Subcutaneous abdominal adipose tissue (tissue), 5 donors: ENCODE measurements at regions not wholly inside any gene's neighbourhood (a gene's known extent, or its start where the extent isn't known, plus 50 kb on each side); places are given as distances from the start of the nearest gene placed in this dataset.
"Not testable (repeated sequence)": the region's sequence is repeated elsewhere in the genome, so short reads cannot be mapped to it uniquely, and the experiment has no call there.

Experiments used
- H3K27ac ChIP-seq: one replicate; pipeline ENCODE4 v1.7.0; 2013; ENCODE audit warnings: low read depth, mild to moderate bottlenecking, inconsistent platforms, low read length, moderate library complexity
- H3K27me3 ChIP-seq, 5 donors: one replicate each; pipeline ENCODE4 v1.7.0; 2013; ENCODE audit warnings: low read length in 5 of 5, inconsistent platforms in 1 of 5; ENCODE audit not compliant: control insufficient read depth in 5 of 5, insufficient read depth in 4 of 5
- H3K36me3 ChIP-seq, 5 donors: one replicate each; pipeline ENCODE4 v1.7.0; 2013; ENCODE audit warnings: low read length in 5 of 5; ENCODE audit not compliant: control insufficient read depth in 5 of 5, insufficient read depth in 5 of 5
- H3K4me1 ChIP-seq, 5 donors: one replicate each; pipeline ENCODE4 v1.7.0; 2013; ENCODE audit warnings: low read length in 5 of 5, mild to moderate bottlenecking in 3 of 5, moderate library complexity in 1 of 5; ENCODE audit not compliant: control insufficient read depth in 5 of 5, insufficient read depth in 5 of 5
- H3K4me3 ChIP-seq, 5 donors: one replicate each; pipeline ENCODE4 v1.7.0; 2013; ENCODE audit warnings: low read length in 5 of 5, low read depth in 1 of 5
- H3K9ac ChIP-seq, 5 donors: one replicate each; pipeline ENCODE4 v1.7.0; 2013; ENCODE audit warnings: low read length in 5 of 5, mild to moderate bottlenecking in 4 of 5, moderate library complexity in 3 of 5
- H3K9me3 ChIP-seq, 5 donors: one replicate each; pipeline ENCODE4 v1.7.0; 2013; ENCODE audit warnings: low read length in 5 of 5; ENCODE audit not compliant: control insufficient read depth in 5 of 5
- donor health status: healthy.
- donor health status: healthy.
- donor health status: healthy.
- donor health status: healthy.
- donor health status: healthy.

- H3K4me1 ChIP-seq = peaks cover 4 to 24% (median 19%) of the 10 kb centered on the region in 5 donors
- no peaks in the 10 kb centered on the region for H3K36me3 ChIP-seq
- no peak overlapping the region for H3K4me3 ChIP-seq
- no peaks in the 10 kb centered on the region for H3K27me3 ChIP-seq
- no peak overlapping the region for H3K27ac ChIP-seq
- no peaks in the 10 kb centered on the region for H3K9me3 ChIP-seq
- no peak overlapping the region for H3K9ac ChIP-seq
These were observed 304.5 kb downstream of the NDUFA10 start for GRCh38 chr2:239720361-239721360.

GRCh38 chr2:239719791-239720360 lies 305.3 kb downstream of the NDUFA10 start:
- Histone ChIP-seq H3K9me3 (no peaks in the 10 kb centered on the region), H3K36me3 (no peaks in the 10 kb centered on the region), H3K9ac (no peak overlapping the region), H3K27me3 (no peaks in the 10 kb centered on the region), H3K27ac (no peak overlapping the region), H3K4me3 (no peak overlapping the region), H3K4me1 (peaks cover 4 to 23% (median 19%) of the 10 kb centered on the region in 5 donors)

- H3K27me3 ChIP-seq = not testable (repeated sequence)
These were observed 306.2 kb downstream of the NDUFA10 start for GRCh38 chr2:239718991-239719390.

GRCh38 chr2:239717706-239718105 lies 307.4 kb downstream of the NDUFA10 start:
- Histone ChIP-seq H3K27me3 (no peaks in the 10 kb centered on the region), H3K9ac (no peak overlapping the region), H3K4me1 (peaks cover 4 to 14% (median 11%) of the 10 kb centered on the region in 5 donors), H3K4me3 (no peak overlapping the region), H3K36me3 (no peaks in the 10 kb centered on the region), H3K27ac (no peak overlapping the region), H3K9me3 (peaks cover 0 to 14% (median 7%) of the 10 kb centered on the region in 5 donors)

More at GRCh38 chr2:239718991-239719390, 306.2 kb downstream of the NDUFA10 start:
- peaks cover 4 to 14% (median 12%) of the 10 kb centered on the region in 5 donors for H3K4me1 ChIP-seq
- not testable (repeated sequence) for H3K9me3 ChIP-seq, H3K9ac ChIP-seq, H3K4me3 ChIP-seq, H3K27ac ChIP-seq, H3K36me3 ChIP-seq

- no peak overlapping the region for H3K27ac ChIP-seq
- no peak overlapping the region for H3K4me3 ChIP-seq
These were observed 307.8 kb downstream of the NDUFA10 start for GRCh38 chr2:239717319-239717675.

GRCh38 chr2:239716536-239717318 lies 308.4 kb downstream of the NDUFA10 start:
- no peak overlapping the region for H3K27ac ChIP-seq

More at GRCh38 chr2:239717319-239717675, 307.8 kb downstream of the NDUFA10 start:
- Histone ChIP-seq H3K9ac (peak overlapping the region in 1 of 5 donors; percentile 22), H3K9me3 (peaks cover 0 to 18% (median 11%) of the 10 kb centered on the region in 5 donors), H3K27me3 (no peaks in the 10 kb centered on the region), H3K4me1 (peaks cover 4 to 14% (median 11%) of the 10 kb centered on the region in 5 donors), H3K36me3 (no peaks in the 10 kb centered on the region)

GRCh38 chr2:239716009-239716408 lies 309.1 kb downstream of the NDUFA10 start:
- H3K4me3 ChIP-seq = no peak overlapping the region
- H3K27ac ChIP-seq = no peak overlapping the region
- H3K9ac ChIP-seq = no peak overlapping the region
- H3K4me1 ChIP-seq = peaks cover 4 to 17% (median 11%) of the 10 kb centered on the region in 5 donors
- H3K27me3 ChIP-seq = no peaks in the 10 kb centered on the region
- H3K36me3 ChIP-seq = no peaks in the 10 kb centered on the region
- peaks cover 0 to 28% (median 14%) of the 10 kb centered on the region in 5 donors for H3K9me3 ChIP-seq

More at GRCh38 chr2:239716536-239717318, 308.4 kb downstream of the NDUFA10 start:
- Histone ChIP-seq H3K9me3 (peaks cover 0 to 22% (median 14%) of the 10 kb centered on the region in 5 donors), H3K36me3 (no peaks in the 10 kb centered on the region), H3K4me1 (peaks cover 4 to 14% (median 11%) of the 10 kb centered on the region in 5 donors), H3K27me3 (no peaks in the 10 kb centered on the region), H3K4me3 (no peak overlapping the region), H3K9ac (peak overlapping the region in 1 of 5 donors; percentile 22)

- no peak overlapping the region for H3K9ac ChIP-seq
- no peaks in the 10 kb centered on the region for H3K36me3 ChIP-seq
- peaks cover 0 to 32% (median 17%) of the 10 kb centered on the region in 5 donors for H3K9me3 ChIP-seq
- no peak overlapping the region for H3K4me3 ChIP-seq
- peaks cover 4 to 17% (median 11%) of the 10 kb centered on the region in 5 donors for H3K4me1 ChIP-seq
- H3K27ac ChIP-seq = no peak overlapping the region
- no peaks in the 10 kb centered on the region for H3K27me3 ChIP-seq
These were observed 309.5 kb downstream of the NDUFA10 start for GRCh38 chr2:239715606-239716005.

GRCh38 chr2:239715202-239715601 lies 309.9 kb downstream of the NDUFA10 start:
- Histone ChIP-seq H3K27me3 (no peaks in the 10 kb centered on the region), H3K4me1 (peaks cover 4 to 17% (median 11%) of the 10 kb centered on the region in 5 donors), H3K36me3 (no peaks in the 10 kb centered on the region), H3K9ac (no peak overlapping the region), H3K27ac (no peak overlapping the region), H3K9me3 (peaks cover 0 to 32% (median 17%) of the 10 kb centered on the region in 5 donors), H3K4me3 (no peak overlapping the region)
